Astrocyte of the hippocampus (primary cell): ENCODE measurements at regions not wholly inside any gene's neighbourhood (a gene's known extent, or its start where the extent isn't known, plus 50 kb on each side); places are given as distances from the start of the nearest gene placed in this dataset.
"Not testable (repeated sequence)": the region's sequence is repeated elsewhere in the genome, so short reads cannot be mapped to it uniquely, and the experiment has no call there.

Experiments
- DNase-seq: peaks from one replicate; pipeline ENCODE4 v3.0.0; 2011; ENCODE audit warnings: low read depth, low spot score

DNA sequence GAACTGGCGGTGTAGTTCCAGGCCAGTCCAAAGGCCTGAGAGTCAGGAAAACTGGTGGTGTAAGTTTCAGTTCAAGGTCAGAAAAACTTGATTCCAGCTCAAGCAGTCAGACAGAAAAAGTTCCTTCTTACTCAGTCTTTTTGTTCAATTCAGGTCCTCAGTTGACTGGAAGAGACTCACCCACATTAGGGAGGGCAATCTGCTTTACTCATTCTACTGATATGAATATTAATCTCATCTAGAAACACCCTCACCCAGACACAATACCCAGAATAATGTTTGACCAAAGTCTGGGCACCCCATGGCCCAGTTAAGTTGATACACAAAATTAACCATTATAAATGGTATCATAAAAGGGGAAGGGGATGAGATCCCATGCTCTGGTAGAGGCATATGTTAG lies 50.1 kb upstream of the LTA4H start:
- DNase-seq, result no peak

DNA sequence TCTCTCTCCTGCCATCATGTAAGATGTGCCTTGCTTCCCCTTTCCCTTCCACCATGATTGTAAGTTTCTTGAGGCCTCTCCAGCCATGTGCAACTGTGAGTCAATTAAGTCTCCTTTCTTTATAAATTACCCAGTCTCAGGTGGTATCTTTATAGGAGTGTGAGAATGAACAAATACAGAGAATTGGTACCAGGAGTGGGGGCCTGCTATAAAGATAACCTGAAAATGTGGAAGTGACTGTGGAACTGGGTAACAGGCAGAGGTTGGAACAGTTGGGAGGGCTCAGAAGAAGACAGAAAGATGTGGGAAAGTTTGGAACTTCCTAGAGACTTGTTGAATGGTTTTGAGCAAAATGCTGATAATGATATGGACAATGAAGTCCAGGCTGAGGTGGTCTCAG lies 50.8 kb upstream of the LTA4H start:
- DNase-seq, result not testable (repeated sequence)

DNA sequence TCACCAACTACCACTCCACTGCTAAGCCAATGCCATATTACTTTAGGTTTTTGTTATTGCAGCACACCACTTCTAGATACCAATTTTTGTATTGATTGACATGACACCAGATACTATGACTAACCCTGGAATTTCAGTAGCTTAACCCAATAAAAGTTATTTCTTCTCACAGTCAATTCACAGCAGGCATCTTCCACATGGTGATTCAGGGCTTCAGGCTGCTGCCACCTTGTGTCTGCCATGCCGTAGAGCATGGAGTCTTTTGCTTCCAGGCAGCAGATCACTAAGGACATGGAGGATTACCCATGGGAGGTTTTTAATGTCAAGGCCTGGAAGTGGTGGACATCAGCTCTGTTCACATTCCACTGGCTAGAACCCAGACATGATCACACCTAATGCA lies 56.4 kb upstream of the LTA4H start:
- no peak for DNase-seq

DNA sequence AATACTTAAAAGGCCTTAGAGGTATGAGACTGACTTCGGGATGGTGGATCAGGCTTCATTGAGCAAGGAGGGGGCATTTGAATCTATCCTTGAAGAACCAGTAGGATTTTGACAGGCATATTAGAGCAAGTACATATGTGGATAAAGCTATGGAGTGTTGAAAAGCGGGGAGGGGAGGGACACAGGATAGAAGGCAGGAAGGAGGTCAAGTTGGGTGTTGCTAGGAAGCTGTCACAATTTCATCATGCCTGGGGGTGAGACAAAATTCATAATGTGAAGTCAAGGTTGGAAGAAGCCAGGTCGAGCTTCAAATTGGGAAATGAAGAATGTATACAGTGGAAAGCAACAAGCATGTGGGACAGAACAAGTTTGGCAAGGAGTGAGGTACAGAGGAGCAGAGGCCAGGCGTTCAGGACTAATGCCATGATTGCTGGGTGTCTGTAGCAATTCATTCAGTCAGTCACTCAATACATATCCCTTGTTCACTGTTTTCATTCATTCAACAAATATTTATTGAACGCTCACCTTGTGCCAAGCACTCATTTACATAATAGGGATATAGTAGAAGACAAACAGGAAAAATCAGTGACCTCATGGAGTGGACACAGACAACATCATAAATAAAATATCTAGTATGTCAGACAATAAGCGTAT lies 58.3 kb upstream of the LTA4H start:
- DNase-seq, result no peak

DNA sequence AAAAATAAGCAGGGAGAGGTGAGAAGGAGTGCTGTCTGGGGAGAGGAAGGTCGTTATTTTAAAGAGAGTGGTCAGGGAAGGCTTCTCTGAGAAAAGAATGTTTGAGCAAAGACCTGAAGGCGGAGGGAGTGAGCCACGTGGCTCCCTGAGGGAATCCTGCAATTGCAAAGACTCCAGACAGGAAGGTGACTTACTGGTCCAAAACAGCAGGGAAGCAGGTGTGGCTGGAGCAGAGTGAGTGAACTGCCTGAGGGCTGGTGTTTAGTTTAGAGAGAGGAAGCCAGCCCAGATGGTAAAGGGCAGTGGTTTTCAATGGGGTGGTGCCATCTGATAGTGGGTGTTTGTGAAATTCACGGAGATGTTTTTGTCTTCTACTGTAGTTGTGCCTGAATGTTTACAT lies 58.8 kb upstream of the LTA4H start:
- DNase-seq, result no peak

DNA sequence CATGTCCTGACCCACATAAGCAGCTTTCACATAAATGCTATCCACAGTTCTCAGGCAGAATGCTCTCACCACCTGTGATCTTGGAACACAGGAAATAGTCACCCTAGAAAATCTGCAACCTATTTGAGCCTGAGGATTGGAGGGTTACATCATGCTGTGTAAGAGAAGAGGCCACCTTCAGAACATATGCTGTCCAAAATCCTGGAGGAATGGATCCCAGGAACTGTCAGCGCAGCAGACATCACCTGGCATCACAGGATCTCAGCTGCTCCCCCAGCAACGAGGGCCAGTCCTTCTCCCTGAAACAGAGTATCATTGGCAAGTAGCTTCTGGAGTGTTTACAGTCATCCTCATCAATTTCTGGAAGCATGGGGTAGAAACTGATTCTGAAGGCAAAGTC lies 63.2 kb upstream of the LTA4H start:
- no peak for DNase-seq

DNA sequence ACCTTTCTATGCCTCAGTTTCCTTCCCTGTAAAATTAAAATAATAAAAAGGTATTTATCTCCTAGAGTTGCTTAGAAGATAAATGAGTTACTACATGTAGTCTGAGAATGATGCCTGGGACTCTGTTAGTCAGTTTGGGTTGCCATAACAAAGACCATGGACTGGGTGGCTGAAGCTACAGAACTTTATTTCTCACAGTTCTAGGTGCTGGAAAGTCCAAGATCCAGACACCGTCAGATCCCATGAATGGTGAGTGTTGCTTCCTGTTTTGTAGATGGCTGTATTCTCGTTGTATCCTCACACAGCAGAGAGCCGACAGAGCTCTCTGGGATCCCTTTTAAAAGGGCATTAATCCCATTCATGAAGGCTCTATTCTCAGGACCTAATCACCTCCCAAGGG lies 64.0 kb upstream of the LTA4H start:
- DNase-seq, result no peak

DNA sequence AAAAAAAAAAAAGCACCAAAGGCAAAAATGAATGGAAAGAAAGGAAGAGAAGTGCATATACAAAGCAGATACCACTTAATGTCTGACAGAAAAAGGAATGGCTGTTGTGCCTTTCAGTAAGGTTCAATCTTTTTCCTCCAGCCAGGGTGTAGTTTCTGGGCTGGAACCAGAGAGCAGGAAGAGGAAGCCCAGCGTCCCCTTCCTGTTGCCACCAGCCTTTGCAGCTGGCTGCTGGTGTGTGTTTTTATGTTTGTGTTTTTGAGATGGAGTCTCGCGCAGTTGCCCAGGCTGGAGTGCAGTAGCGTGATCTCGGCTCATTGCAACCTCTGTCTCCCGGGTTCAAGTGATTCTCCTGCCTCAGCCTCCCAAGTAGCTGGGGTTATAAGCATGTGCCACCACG lies 64.6 kb upstream of the LTA4H start:
- no peak for DNase-seq

DNA sequence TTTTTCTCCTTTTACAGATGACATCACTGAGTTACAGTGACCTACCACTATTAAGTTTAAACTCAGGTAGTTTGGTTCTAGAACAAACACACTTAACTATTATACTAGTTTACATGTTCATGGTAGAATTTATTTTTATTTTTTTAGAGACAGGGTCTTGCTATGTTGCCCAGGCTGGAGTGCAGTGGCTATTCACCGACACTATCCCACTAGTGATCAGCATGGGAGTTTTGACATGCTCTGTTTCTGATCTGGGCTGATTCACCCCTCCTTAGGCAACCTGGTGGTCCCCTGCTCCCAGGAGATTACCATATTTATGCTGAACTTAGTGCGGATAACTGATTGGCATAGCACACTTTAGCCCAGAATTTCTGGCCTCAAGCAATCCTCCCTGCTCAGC lies 66.4 kb upstream of the LTA4H start:
- DNase-seq, result no peak

DNA sequence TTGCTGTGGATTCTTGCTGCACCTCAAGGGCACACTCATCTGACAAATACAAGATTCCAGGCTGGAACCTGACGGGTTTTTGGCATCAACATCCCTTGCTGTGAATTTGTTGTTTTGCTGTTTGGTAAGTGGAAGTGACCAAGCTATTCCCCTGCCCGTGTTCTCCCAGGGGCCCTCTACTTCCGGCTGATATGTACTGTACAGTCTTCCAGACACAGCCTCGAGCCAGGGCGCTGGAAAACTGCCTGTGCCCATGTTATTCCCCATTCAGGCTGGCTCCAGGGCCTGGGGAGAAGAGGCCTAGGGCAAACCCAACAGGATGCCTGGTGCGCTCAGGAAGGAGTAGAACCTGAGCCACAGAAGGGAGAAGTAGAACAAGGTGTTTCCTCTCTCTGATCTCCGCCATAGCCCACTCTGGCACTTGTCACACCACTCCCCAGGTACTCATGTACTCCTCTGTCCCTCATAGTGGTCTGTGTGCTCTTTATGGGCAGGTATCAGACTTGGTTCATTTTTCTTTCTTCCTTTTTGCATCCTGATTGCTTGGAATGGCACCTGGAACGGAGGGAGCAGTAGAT lies 67.8 kb upstream of the LTA4H start:
- peak; percentile 28 for DNase-seq

DNA sequence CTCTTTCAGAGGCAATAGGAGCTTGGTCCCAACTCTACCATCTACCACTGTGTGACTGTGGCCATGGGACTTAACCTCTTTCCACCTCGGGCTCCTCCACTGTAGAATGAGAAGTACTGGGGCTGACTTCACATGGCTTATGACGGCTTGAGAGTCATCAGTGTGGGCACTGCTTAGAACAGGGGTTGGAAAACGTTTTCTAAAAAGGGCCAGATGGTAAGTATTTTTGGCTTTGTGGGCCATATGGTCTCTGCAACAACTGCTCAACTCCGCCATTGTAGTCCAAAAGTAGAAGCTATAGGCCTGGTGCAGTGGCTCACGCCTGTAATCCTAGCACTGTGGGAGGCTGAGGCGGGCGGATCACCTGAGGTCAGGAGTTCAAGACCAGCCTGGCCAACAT lies 69.2 kb upstream of the LTA4H start:
- DNase-seq, result no peak

DNA sequence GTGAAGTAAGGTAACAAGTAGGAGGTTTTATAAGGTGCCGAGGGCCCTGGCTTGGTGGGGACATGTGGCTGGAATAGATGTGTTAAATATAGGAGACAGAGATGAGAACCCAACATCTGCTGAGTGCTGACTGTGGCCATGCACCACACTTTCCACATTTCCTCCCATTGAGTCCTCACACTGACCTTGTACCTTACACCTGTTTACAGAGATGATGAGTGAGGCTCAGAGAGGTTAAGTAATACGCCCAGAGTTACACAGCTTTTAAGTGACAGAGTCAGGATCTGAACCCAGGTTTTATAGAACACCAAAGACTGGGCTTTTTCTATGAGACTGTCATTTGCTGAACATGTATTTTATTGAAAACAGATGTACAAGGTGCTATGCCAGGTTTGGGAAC lies 70.8 kb upstream of the LTA4H start:
- no peak for DNase-seq

DNA sequence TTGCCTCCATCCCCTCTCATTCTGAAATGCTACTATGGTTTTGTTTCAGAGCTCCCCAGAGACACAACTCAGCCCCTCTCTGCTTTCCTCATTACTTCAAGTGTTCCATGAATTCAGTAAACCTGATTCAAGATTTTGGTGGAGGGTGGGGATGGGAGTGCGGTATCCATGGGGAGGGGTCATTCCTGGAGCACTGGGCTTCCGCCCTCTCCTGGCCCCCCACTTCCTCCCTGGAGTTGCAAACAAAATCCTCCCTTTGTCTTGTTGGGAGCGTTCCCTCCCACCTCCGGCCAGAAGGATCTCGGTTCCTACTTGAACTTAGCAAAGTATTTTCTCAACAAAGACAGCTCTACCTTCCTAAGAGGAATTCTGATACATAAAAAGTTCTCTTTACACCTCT lies 71.8 kb upstream of the LTA4H start:
- no peak for DNase-seq

DNA sequence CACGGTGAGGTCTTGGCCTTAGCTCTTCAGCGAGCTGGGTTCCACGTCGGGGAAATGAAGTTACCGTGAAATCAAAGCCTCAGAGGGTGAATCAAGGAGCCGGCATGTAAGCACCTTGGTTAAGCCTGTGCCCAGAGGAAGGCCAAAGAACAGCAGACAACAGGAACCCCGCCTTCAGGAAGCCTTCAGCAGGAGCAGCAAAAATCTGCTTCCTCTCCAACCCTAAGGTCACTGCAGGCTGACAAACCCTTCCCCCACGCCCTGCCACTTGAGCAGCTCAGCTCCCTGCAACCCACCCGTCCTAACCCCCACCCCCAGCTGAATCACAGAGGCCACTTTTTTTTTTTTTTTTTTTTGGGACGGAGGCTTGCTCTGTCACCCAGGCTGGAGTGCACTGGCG lies 72.9 kb upstream of the LTA4H start:
- no peak for DNase-seq

DNA sequence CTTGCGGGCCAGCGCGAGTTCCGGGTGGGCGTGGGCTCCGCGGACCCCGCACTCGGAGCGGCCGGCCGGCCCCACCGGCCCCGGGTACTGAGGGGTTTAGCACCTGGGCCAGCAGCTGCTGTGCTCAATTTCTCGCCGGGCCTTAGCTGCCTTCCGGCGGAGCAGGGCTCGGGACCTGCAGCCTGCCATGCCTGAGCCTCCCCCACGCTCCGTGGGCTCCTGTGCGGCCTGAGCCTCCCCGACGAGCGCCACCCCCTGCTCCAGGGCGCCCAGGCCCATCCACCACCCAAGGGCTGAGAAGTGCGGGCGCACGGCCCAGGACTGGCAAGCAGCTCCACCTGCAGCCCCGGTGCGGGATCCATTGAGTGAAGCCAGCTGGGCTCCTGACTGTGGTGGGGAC lies 73.6 kb upstream of the LTA4H start:
- DNase-seq, result not testable (repeated sequence)

DNA sequence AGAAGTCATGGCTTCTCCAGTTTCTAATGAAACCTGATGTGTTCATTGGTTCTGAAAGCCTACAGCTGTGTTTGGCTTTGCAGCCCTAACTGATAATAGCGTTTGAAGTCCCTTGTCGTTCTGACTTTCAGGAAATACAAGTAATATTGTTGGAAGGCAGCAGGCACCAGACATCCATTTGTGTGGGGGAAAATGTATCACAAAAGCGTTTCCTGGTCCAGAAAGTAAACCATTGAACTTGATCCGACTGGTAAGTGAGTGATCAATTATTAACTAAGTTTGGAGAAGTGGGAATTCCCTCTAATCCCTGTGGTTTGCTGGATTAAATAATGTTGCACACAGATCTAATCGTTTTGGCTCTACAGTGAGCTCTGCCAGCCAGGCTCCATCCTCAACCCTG lies 77.3 kb upstream of the LTA4H start:
- no peak for DNase-seq

DNA sequence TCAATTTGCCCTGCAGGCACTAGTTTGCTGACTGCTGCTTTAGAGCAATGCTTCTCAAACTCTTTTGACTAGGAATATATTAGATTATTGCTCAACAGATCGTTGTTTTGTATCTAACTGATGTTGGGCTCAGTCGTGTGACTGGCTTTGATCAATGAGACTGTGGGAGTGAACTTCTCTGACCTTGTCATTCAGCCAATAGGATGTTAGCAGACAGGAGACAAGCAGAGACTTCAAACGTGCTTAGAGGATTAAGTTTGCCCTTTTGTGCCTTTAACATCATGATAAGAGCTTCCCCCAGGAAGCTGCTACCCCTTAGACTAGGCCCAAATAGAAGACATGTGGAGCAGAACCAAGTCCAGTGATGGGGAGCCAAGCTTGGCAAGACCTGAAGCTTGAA lies 76.7 kb upstream of the ELK3 start:
- DNase-seq, result no peak

DNA sequence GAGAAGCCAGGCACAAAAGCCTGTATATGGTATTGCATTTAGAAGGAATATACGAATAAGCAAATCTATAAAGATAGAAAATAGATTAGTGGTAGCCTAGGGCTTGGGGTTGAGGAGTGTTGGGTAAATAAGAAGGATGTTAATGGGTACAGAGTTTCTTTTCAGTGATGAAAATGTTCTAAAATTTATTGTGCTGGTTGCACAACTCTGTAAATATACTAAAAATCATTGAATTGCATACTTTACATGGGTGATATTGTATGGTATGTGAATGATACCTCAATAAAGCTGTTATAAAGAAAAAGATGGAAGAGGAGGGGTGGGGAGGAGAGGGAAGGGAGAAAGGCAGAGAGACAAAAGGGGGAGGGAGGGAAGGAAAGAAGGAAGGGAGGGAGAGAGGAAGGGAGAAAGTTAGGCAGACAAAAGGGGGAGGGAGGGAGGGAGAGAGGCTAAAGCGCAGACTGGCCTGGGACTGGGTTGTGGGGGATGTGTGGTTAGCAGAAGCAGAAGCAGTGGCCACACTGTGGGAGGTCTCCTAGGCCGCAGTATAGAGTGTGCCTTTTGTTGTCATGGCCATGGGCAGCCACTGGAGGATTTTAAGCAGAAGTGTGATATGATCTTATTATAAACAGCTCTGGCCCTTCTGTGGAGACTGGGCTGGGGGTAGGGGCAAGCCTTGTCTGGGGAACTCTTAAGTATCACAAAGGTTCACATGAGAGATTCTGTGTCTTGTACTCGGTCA lies 73.6 kb upstream of the ELK3 start:
- peak; percentile 53 for DNase-seq

DNA sequence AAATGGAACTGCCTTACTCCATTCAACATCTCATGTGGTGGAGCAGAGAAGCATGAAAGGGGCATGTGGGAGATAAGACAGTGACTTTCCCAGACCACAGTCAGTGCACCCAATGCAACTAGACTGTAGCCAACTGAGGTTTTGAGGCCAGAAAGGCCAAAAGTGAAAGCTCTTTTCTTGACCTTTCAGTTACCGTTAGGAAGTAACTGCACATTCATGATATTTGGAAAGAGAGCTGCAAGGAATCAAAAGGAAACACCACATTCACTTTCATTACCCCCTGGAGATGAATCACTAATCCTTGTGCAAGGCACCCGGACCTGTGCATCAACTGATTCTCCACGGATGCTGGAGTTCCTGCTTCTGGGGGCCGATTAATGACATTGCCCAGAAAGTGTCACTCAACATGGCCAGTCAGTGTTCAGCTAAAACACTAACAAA lies 72.9 kb upstream of the ELK3 start:
- peak; percentile 33 for DNase-seq

DNA sequence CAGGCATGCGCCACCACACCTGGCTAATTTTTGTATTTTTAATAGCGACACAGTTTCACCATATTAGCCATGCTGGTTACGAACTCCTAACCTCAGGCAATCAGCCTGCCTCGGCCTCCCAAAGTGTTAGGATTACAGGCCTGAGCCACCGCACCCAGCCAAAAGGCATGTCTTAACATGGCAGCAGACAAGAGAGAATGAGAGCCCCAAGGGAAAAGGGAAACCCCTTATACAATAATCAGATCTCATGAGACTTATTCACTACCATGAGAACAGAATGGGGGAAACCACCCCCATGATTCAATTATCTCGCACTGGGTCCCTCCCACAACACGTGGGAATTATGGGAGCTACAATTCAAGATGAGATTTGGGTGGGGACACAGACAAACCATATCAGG lies 65.9 kb upstream of the ELK3 start:
- DNase-seq, result not testable (repeated sequence)

DNA sequence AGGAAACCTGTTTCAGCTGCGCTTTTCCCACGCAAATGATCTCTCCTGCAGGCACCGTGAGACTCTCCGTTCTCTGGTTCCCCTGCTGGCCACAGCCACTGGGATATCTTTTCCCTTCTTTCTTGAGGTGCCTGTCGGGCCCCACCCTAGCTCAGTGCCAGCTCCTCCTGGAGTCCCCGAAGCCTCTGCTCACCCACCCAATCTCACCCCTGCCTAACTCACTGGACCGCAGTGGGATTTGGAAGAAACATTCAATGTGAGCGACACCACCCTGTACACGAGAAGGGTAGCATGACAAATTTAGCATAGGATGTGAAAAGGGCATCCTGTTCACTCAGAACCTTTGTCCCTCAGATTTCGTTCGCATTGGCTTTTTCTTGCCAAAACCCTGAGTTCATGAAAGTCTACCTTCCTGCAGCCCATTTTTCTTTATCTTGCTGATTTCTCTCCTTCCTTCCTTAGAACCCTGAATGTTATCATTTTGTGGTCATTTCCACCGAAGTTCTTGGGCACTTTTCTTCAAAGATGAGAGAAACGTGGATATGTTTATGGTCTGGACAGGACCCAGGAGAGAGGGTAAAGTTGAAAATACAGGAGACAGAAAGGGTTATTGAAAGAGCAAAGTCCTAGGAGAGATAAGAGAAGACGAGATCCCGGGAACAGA lies 63.6 kb upstream of the ELK3 start:
- no peak for DNase-seq

DNA sequence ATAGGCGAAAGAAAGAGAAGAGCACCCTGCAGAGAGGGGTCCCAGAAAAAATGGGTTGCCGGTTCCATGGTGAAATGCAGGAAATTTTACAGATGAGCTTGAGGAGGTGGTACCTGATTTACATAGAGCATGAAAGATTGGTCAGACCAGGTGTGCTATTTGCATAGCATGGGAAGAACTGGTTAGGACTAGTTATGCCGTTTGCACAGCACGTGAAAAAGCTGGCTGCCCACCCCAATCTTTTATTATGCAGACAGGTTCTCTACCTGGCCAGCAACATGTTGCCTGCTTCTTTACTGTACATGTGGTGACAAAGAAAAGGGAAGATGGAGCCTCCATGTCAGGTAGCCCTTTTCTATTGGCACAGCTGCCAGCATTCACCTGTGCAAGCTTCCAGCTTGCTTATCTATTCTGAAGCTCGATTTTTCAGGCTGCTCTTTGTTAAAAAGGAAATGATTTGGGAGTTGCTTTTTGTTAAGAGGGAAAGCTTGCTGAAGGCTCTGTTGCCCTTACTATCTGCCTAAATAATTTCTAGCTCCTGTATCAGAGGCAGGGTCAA lies 62.9 kb upstream of the ELK3 start:
- no peak for DNase-seq
